ENCODE measurements at regions not wholly inside any gene's neighbourhood (a gene's known extent, or its start where the extent isn't known, plus 50 kb on each side); places are given as distances from the start of the nearest gene placed in this dataset.

DNA sequence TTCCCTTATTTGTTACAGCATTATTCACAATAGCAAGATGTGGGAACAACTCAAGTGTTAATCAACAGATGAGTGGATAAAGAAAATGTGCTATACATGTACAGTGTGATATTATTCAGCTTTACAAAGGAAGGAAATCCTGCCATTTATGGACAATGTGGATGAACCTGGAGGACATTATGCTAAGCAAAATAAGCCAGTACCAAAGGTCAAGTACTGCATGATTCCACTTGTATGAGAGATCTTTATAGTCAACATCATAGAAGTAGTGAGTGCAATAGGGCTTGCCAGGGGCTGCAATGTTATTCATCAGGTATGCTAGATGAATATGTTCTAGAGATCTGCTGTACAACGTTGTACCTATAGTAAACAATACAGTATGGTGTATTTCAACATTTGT lies 138.5 kb upstream of the AGR3 start:
- H3K9me3 ChIP-seq (replicated peaks; ENCODE audit: control insufficient read depth, insufficient read depth, low read length): no peaks in the 10 kb centered on the region
- no peaks in the 10 kb centered on the region for H4K20me1 ChIP-seq (ENCODE audit: control insufficient read depth, insufficient read depth)
- H3K27ac ChIP-seq (ENCODE audit: control insufficient read depth, insufficient read depth): no peak overlapping the region
- DNase-seq (ENCODE audit: low read depth, low spot score) (no peak), ATAC-seq (no peak), FAIRE-seq (no peak)
- TF ChIP-seq, protein P1, sequence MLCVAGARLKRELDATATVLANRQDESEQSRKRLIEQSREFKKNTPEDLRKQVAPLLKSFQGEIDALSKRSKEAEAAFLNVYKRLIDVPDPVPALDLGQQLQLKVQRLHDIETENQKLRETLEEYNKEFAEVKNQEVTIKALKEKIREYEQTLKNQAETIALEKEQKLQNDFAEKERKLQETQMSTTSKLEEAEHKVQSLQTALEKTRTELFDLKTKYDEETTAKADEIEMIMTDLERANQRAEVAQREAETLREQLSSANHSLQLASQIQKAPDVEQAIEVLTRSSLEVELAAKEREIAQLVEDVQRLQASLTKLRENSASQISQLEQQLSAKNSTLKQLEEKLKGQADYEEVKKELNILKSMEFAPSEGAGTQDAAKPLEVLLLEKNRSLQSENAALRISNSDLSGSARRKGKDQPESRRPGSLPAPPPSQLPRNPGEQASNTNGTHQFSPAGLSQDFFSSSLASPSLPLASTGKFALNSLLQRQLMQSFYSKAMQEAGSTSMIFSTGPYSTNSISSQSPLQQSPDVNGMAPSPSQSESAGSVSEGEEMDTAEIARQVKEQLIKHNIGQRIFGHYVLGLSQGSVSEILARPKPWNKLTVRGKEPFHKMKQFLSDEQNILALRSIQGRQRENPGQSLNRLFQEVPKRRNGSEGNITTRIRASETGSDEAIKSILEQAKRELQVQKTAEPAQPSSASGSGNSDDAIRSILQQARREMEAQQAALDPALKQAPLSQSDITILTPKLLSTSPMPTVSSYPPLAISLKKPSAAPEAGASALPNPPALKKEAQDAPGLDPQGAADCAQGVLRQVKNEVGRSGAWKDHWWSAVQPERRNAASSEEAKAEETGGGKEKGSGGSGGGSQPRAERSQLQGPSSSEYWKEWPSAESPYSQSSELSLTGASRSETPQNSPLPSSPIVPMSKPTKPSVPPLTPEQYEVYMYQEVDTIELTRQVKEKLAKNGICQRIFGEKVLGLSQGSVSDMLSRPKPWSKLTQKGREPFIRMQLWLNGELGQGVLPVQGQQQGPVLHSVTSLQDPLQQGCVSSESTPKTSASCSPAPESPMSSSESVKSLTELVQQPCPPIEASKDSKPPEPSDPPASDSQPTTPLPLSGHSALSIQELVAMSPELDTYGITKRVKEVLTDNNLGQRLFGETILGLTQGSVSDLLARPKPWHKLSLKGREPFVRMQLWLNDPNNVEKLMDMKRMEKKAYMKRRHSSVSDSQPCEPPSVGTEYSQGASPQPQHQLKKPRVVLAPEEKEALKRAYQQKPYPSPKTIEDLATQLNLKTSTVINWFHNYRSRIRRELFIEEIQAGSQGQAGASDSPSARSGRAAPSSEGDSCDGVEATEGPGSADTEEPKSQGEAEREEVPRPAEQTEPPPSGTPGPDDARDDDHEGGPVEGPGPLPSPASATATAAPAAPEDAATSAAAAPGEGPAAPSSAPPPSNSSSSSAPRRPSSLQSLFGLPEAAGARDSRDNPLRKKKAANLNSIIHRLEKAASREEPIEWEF (IDR thresholded peaks at IDR 0.05; ENCODE audit: insufficient replicate concordance, low read depth, low read length): no peak
- TF ChIP-seq STAT3 (IDR thresholded peaks at IDR 0.05; ENCODE audit: low read depth, low read length) (no peak), SIN3A (IDR thresholded peaks at IDR 0.05; ENCODE audit: low read depth, low read length) (no peak), IRF4 (IDR thresholded peaks at IDR 0.05; ENCODE audit: low read depth, low read length) (no peak), SUPT20H (IDR thresholded peaks at IDR 0.05; ENCODE audit: borderline replicate concordance, control insufficient read depth, low read depth, low read length) (no peak), ATF7 (IDR thresholded peaks at IDR 0.05; ENCODE audit: low read depth) (no peak), MEF2A (IDR thresholded peaks at IDR 0.05; ENCODE audit: insufficient read depth, low read depth, low read length) (no peak)
- RAD21 ChIA-PET (ENCODE audit: unreplicated experiment): no interaction called here
- in situ Hi-C loops (cut with MboI) (no loop called here), intact Hi-C loops (cut with micrococcal nuclease; ENCODE audit: unreplicated experiment) (no loop called here)
- POLR2A ChIA-PET: no interaction called here
- 0% methylated on average over 1 of the region's 1 CpG for WGBS (ENCODE audit: insufficient coverage, insufficient replicate concordance, low lambda C conversion rate, missing lambda C conversion rate)
- H3K27me3 ChIP-seq (replicated peaks in 1 of 2; ENCODE audit: control insufficient read depth in 2 of 2, insufficient read depth in 2 of 2, low read length in 1 of 2): no peaks in the 10 kb centered on the region
- CTCF ChIA-PET: interaction anchor here (1.1 to 1.9 kb wide), 4 partner anchors 10 to 281 kb away, joined by 3 to 4 read pairs (median 4); no protein-coding TSS in a partner anchor
- no peaks in the 10 kb centered on the region for H3K36me3 ChIP-seq (ENCODE audit: control insufficient read depth in 2 of 2, insufficient read depth in 2 of 2, low read length in 1 of 2)
- H3K4me1 ChIP-seq (ENCODE audit: control insufficient read depth, insufficient read depth, low read length): no peaks in the 10 kb centered on the region
- BruUV-seq (replicated peaks): no TSS peak
- H3K4me3 ChIP-seq: no peak overlapping the region
- SMC1A ChIA-PET (ENCODE audit: uncharacterized antibody, unreplicated experiment): interaction anchor here (0.7 to 1.0 kb wide), 2 partner anchors 9 to 11 kb away, joined by 3 to 5 read pairs; no protein-coding TSS in a partner anchor
- no peak overlapping the region for H2AFZ ChIP-seq (ENCODE audit: control insufficient read depth, low read depth, low read length)
- H3K79me2 ChIP-seq (ENCODE audit: control insufficient read depth, insufficient read depth, low read length): no peaks in the 10 kb centered on the region
- H3K4me2 ChIP-seq (ENCODE audit: control insufficient read depth, insufficient read depth): no peak overlapping the region
- H3K9ac ChIP-seq (ENCODE audit: control insufficient read depth, insufficient read depth, low read length): no peak overlapping the region
